Common myeloid progenitor, CD34-positive (primary cell): ENCODE measurements at regions not wholly inside any gene's neighbourhood (a gene's known extent, or its start where the extent isn't known, plus 50 kb on each side); places are given as distances from the start of the nearest gene placed in this dataset.
"Not testable (repeated sequence)": the region's sequence is repeated elsewhere in the genome, so short reads cannot be mapped to it uniquely, and the experiment has no call there.

Source experiments
- CTCF ChIA-PET: fragments of 350-600 bp; sonication (Branson Sonifier 250); formaldehyde crosslinking; loops from one replicate; lab custom pipeline; 2021; ENCODE audit warnings: antibody characterized with exemption; lab: Charles Lee
- POLR2A ChIA-PET: fragments of 350-600 bp; sonication (Branson Sonifier 250); formaldehyde crosslinking; loops from one replicate; lab custom pipeline; 2021; ENCODE audit warnings: antibody characterized with exemption; lab: Charles Lee
- DNase-seq, 3 donors: peaks; one replicate each; pipeline versions ENCODE4 v3.0.0 to v3.0.0-alpha.2; 2013
- H3K27ac ChIP-seq, 2 experiments: 1 replicate in 1 of 2; 2 replicates in 1 of 2; pipeline ENCODE4 v1.7.0; 2013; ENCODE audit warnings: inconsistent platforms in 2 of 2, low read length in 2 of 2, mild to moderate bottlenecking in 2 of 2, low read depth in 1 of 2, moderate library complexity in 1 of 2; ENCODE audit not compliant: severe bottlenecking in 2 of 2, insufficient read depth in 1 of 2, poor library complexity in 1 of 2
- H3K27me3 ChIP-seq, 5 experiments: replicated peaks in 2 of 5; 1 replicate in 3 of 5; 2 replicates in 2 of 5; pipeline versions ENCODE4 v1.6.1 to v1.7.0; 2013; ENCODE audit warnings: low read length in 4 of 5, mild to moderate bottlenecking in 2 of 5, moderate library complexity in 2 of 5, inconsistent platforms in 1 of 5; ENCODE audit not compliant: insufficient read depth in 5 of 5, control insufficient read depth in 4 of 5
- H3K36me3 ChIP-seq, 4 experiments: 1 replicate in 2 of 4; 2 replicates in 2 of 4; pipeline versions ENCODE4 v1.6.1 to v1.7.0; 2013; ENCODE audit warnings: low read length in 3 of 4, control low read depth in 1 of 4, mild to moderate bottlenecking in 1 of 4; ENCODE audit not compliant: control insufficient read depth in 4 of 4, insufficient read depth in 4 of 4
- H3K4me1 ChIP-seq, 4 experiments: 1 replicate in 3 of 4; 2 replicates in 1 of 4; pipeline versions ENCODE4 v1.6.1 to v1.7.1; 2013; ENCODE audit warnings: low read length in 3 of 4, mild to moderate bottlenecking in 3 of 4, control low read depth in 1 of 4, inconsistent platforms in 1 of 4, moderate library complexity in 1 of 4; ENCODE audit not compliant: control insufficient read depth in 4 of 4, insufficient read depth in 4 of 4; ENCODE audit errors: control extremely low read depth in 1 of 4
- H3K4me3 ChIP-seq, 7 experiments: 1 replicate in 4 of 7; 2 replicates in 3 of 7; pipeline versions ENCODE4 v1.5.1 to v1.7.0; 2013; ENCODE audit warnings: mild to moderate bottlenecking in 7 of 7, low read length in 6 of 7, moderate library complexity in 6 of 7, inconsistent platforms in 2 of 7, low read depth in 2 of 7, control low read depth in 1 of 7; ENCODE audit not compliant: insufficient read depth in 4 of 7, control insufficient read depth in 1 of 7; ENCODE audit errors: extremely low read depth in 1 of 7
- H3K9me3 ChIP-seq, 5 experiments: 1 replicate in 4 of 5; 2 replicates in 1 of 5; pipeline versions ENCODE4 v1.6.1 to v1.7.1; 2013; ENCODE audit warnings: low read length in 4 of 5, mild to moderate bottlenecking in 2 of 5, inconsistent platforms in 1 of 5, low read depth in 1 of 5, moderate library complexity in 1 of 5; ENCODE audit not compliant: control insufficient read depth in 4 of 5, insufficient read depth in 2 of 5; ENCODE audit errors: control extremely low read depth in 1 of 5
- WGBS: methylation state at CpG from one replicate; pipeline ENCODE4 v1.1.5; 2013; ENCODE audit not compliant: insufficient coverage; 5-methylcytosine and 5-hydroxymethylcytosine counted together

GRCh38 chr10:84589526-84590205 lies 261.3 kb downstream of the CCSER2 start:
- Histone ChIP-seq H3K4me3 (no peak overlapping the region), H3K36me3 (no peaks in the 10 kb centered on the region), H3K27ac (no peak overlapping the region), H3K9me3 (no peaks in the 10 kb centered on the region), H3K27me3 (peaks cover 0 to 24% (median 5%) of the 10 kb centered on the region in 5 experiments), H3K4me1 (no peaks in the 10 kb centered on the region)
- 97% methylated on average over 3 of the region's 4 CpGs for WGBS
- ChIA-PET CTCF (no interaction called here), POLR2A (no interaction called here)
- no peak for DNase-seq

GRCh38 chr10:84590327-84591193 lies 262.2 kb downstream of the CCSER2 start:
- H3K27ac ChIP-seq, result no peak overlapping the region
- peaks cover 0 to 18% (median 1%) of the 10 kb centered on the region in 5 experiments for H3K27me3 ChIP-seq
- no peaks in the 10 kb centered on the region for H3K9me3 ChIP-seq
- no peak for DNase-seq
- 96% methylated on average over 11 of the region's 14 CpGs for WGBS
- H3K4me3 ChIP-seq, result no peak overlapping the region
- no peaks in the 10 kb centered on the region for H3K4me1 ChIP-seq
- POLR2A ChIA-PET, result no interaction called here
- CTCF ChIA-PET, result no interaction called here
- H3K36me3 ChIP-seq, result no peaks in the 10 kb centered on the region

- POLR2A ChIA-PET, result no interaction called here
- 88% methylated on average over 7 of the region's 7 CpGs for WGBS
Measured at GRCh38 chr10:84593506-84593905, 265.1 kb downstream of the CCSER2 start.

GRCh38 chr10:84596585-84596984 lies 268.2 kb downstream of the CCSER2 start:
- Histone ChIP-seq H3K27ac (no peak overlapping the region), H3K36me3 (no peaks in the 10 kb centered on the region), H3K27me3 (peaks cover 0 to 5% (median 2%) of the 10 kb centered on the region in 5 experiments), H3K9me3 (peaks cover 0 to 13% (median 4%) of the 10 kb centered on the region in 5 experiments), H3K4me1 (no peaks in the 10 kb centered on the region), H3K4me3 (no peak overlapping the region)
- WGBS, result 95% methylated on average over 3 of the region's 4 CpGs
- ChIA-PET CTCF (interaction anchor here (1.0 to 1.4 kb wide), 3 partner anchors 17 to 49 kb away, joined by 3 to 4 read pairs (median 3); no protein-coding TSS in a partner anchor), POLR2A (no interaction called here)
- no peak for DNase-seq

More at GRCh38 chr10:84593506-84593905, 265.1 kb downstream of the CCSER2 start:
- Histone ChIP-seq H3K27ac (no peak overlapping the region), H3K4me3 (no peak overlapping the region), H3K4me1 (no peaks in the 10 kb centered on the region), H3K27me3 (peaks cover 0 to 9% (median 4%) of the 10 kb centered on the region in 5 experiments), H3K9me3 (peaks cover 0 to 13% (median 4%) of the 10 kb centered on the region in 5 experiments), H3K36me3 (no peaks in the 10 kb centered on the region)
- CTCF ChIA-PET, result no interaction called here
- DNase-seq, result no peak

- Histone ChIP-seq H3K27me3 (peaks cover 0 to 17% (median 4%) of the 10 kb centered on the region in 5 experiments), H3K9me3 (peaks cover 0 to 13% (median 4%) of the 10 kb centered on the region in 5 experiments), H3K4me1 (no peaks in the 10 kb centered on the region), H3K36me3 (no peaks in the 10 kb centered on the region), H3K27ac (no peak overlapping the region), H3K4me3 (no peak overlapping the region)
- POLR2A ChIA-PET, result no interaction called here
- no peak for DNase-seq
- 100% methylated on average over 1 of the region's 2 CpGs for WGBS
- CTCF ChIA-PET, result no interaction called here
Measured at GRCh38 chr10:84599254-84599653, 270.9 kb downstream of the CCSER2 start.

- no peak overlapping the region for H3K4me3 ChIP-seq
- no peak overlapping the region for H3K27ac ChIP-seq
- DNase-seq, result no peak
- H3K9me3 ChIP-seq, result peaks cover 0 to 13% (median 4%) of the 10 kb centered on the region in 5 experiments
- ChIA-PET CTCF (no interaction called here), POLR2A (no interaction called here)
- 100% methylated on average over 5 of the region's 6 CpGs for WGBS
- H3K27me3 ChIP-seq, result peaks cover 0 to 17% (median 4%) of the 10 kb centered on the region in 5 experiments
- H3K4me1 ChIP-seq, result no peaks in the 10 kb centered on the region
- H3K36me3 ChIP-seq, result no peaks in the 10 kb centered on the region
Measured at GRCh38 chr10:84600947-84601346, 272.6 kb downstream of the CCSER2 start.

GRCh38 chr10:84602543-84602942 lies 274.2 kb downstream of the CCSER2 start:
- peaks cover 2 to 26% (median 8%) of the 10 kb centered on the region in 5 experiments for H3K27me3 ChIP-seq
- DNase-seq, H3K9me3 ChIP-seq, H3K36me3 ChIP-seq, POLR2A ChIA-PET, H3K4me3 ChIP-seq, CTCF ChIA-PET, H3K27ac ChIP-seq, H3K4me1 ChIP-seq: not testable (repeated sequence)
- WGBS, result 88% methylated on average over 14 of the region's 14 CpGs
